PC-3 (cell line): ENCODE measurements at regions not wholly inside any gene's neighbourhood (a gene's known extent, or its start where the extent isn't known, plus 50 kb on each side); places are given as distances from the start of the nearest gene placed in this dataset.

Experiments used
- ATAC-seq: fragments of 200-7000 bp; cut with Tn5 transposase; 2 replicates; pipeline ENCODE4 v1.9.1; 2020; ENCODE audit warnings: mild to moderate bottlenecking, moderate library complexity
- BruUV-seq: library from RNA; stranded (reverse); fragments of 400-500 nt; replicated peaks from 2 replicates; lab custom pipeline; 2021; lab: Mats Ljungman, UMichigan
- CTCF ChIA-PET: fragments of 300-600 bp; sonication (Branson Sonifier 250); formaldehyde crosslinking; loops from one replicate; lab custom pipeline; 2022; ENCODE audit warnings: antibody characterized with exemption; lab: Charles Lee
- POLR2A ChIA-PET: fragments of 300-600 bp; sonication (Branson Sonifier 250); formaldehyde crosslinking; loops from one replicate; lab custom pipeline; 2022; ENCODE audit warnings: antibody characterized with exemption; ENCODE audit not compliant: unreplicated experiment; lab: Charles Lee
- DNase-seq: peaks from one replicate; pipeline ENCODE4 v3.0.0-alpha.2; 2015
- H2AFZ ChIP-seq: fragments of 300-600 bp; sonication (generic); 2 replicates; pipeline ENCODE4 v1.6.0; 2016; ENCODE audit warnings: antibody characterized with exemption, low read length
- H3F3A ChIP-seq: fragments of 300-600 bp; sonication (generic); one replicate; pipeline ENCODE4 v1.6.0; 2017; ENCODE audit warnings: antibody characterized with exemption, low read length, control low read depth, mild to moderate bottlenecking; ENCODE audit not compliant: unreplicated experiment
- H3K27ac ChIP-seq: fragments of 300-600 bp; sonication (generic); 2 replicates; pipeline ENCODE4 v1.5.1; 2016; ENCODE audit warnings: mild to moderate bottlenecking, low read length
- H3K27me3 ChIP-seq: fragments of 300-600 bp; sonication (generic); 2 replicates; pipeline ENCODE4 v1.6.1; 2016; ENCODE audit warnings: low read length, mixed read lengths
- H3K36me3 ChIP-seq: fragments of 300-600 bp; sonication (generic); 2 replicates; pipeline ENCODE4 v1.6.1; 2016; ENCODE audit warnings: low read depth, mixed run types, low read length, mixed read lengths
- H3K4me1 ChIP-seq: fragments of 300-600 bp; sonication (generic); 2 replicates; pipeline ENCODE4 v1.5.1; 2016; ENCODE audit warnings: low read length; ENCODE audit not compliant: insufficient read depth
- H3K4me2 ChIP-seq: fragments of 300-600 bp; sonication (generic); 2 replicates; pipeline ENCODE4 v1.6.0; 2016; ENCODE audit warnings: low read length
- H3K4me3 ChIP-seq: fragments of 300-600 bp; sonication (generic); 2 replicates; pipeline ENCODE4 v1.5.1; 2016; ENCODE audit warnings: mild to moderate bottlenecking, low read length, mixed read lengths
- H3K79me2 ChIP-seq: fragments of 300-600 bp; sonication (generic); 2 replicates; pipeline ENCODE4 v1.6.1; 2017; ENCODE audit warnings: low read length, mixed read lengths
- H3K9ac ChIP-seq: fragments of 300-600 bp; sonication (generic); 2 replicates; pipeline ENCODE4 v1.6.0; 2016; ENCODE audit warnings: mild to moderate bottlenecking, low read length
- H3K9me2 ChIP-seq: fragments of 300-600 bp; sonication (generic); replicated peaks from 2 replicates; pipeline ENCODE4 v1.6.1; 2016; ENCODE audit warnings: mixed run types, low read length, mixed read lengths
- H3K9me3 ChIP-seq: fragments of 300-600 bp; sonication (generic); 2 replicates; pipeline ENCODE4 v1.6.1; 2016; ENCODE audit warnings: low read length, mixed read lengths
- H4K20me1 ChIP-seq: fragments of 300-600 bp; sonication (generic); 2 replicates; pipeline ENCODE4 v1.6.1; 2016; ENCODE audit warnings: low read length, mixed read lengths
- CTCF ChIP-seq: fragments of 300-600 bp; sonication (generic); conservative IDR thresholded peaks from 2 replicates; pipeline ENCODE4 v1.5.1; 2017; ENCODE audit warnings: antibody characterized with exemption, low read depth, mild to moderate bottlenecking, low read length
- EZH2 ChIP-seq: fragments of 300-600 bp; sonication (generic); IDR thresholded peaks from one replicate; pipeline ENCODE4 v1.6.1; 2017; ENCODE audit warnings: antibody characterized with exemption, mild to moderate bottlenecking, low read length; ENCODE audit not compliant: unreplicated experiment
- EZH2phosphoT487 ChIP-seq: fragments of 300-600 bp; sonication (generic); IDR thresholded peaks from 2 replicates; pipeline ENCODE4 v1.6.1; 2018; ENCODE audit warnings: mild to moderate bottlenecking, antibody characterized with exemption, low read length, borderline replicate concordance
- intact Hi-C: fragments of 100-400 bp; cut with micrococcal nuclease; formaldehyde crosslinking; loops from 2 replicates; pipeline ENCODE4 v1.9.0; 2023

DNA sequence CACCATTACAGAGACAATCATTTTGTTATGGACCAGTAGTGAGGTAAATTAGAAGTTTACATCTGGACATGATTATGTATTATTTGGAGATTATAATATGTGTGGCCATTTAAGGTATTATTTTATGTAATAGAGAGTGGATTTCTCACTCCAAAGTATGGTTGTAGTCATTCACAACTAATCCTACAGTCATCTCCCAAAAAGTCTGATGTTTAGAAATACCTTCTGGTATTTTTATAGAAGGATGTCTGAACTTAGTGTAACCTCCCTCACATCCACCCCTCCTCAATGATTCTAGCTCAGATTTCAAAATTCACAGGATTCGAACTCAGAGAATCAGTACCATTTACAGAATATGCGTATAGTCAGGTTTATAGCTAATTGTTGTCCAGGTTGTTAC is 346.6 kb upstream of the MEIS2 start:
- no peaks in the 10 kb centered on the region for H3K9me2 ChIP-seq
- no peak overlapping the region for H3K9ac ChIP-seq
- no peak for ATAC-seq
- no peak overlapping the region for H3K4me3 ChIP-seq
- BruUV-seq: no TSS peak
- H3K36me3 ChIP-seq: no peaks in the 10 kb centered on the region
- no peak for TF ChIP-seq CTCF
- no peak for TF ChIP-seq EZH2phosphoT487
- no peak for TF ChIP-seq EZH2
- no peak overlapping the region for H3K27ac ChIP-seq
- H4K20me1 ChIP-seq: no peaks in the 10 kb centered on the region
- POLR2A ChIA-PET: no interaction called here
- no peak overlapping the region for H2AFZ ChIP-seq
- CTCF ChIA-PET: no interaction called here
- H3K79me2 ChIP-seq: no peaks in the 10 kb centered on the region
- no peak for DNase-seq
- no peaks in the 10 kb centered on the region for H3K9me3 ChIP-seq
- no peaks in the 10 kb centered on the region for H3K4me1 ChIP-seq
- intact Hi-C loops: no loop called here
- H3K27me3 ChIP-seq: peaks cover 10% of the 10 kb centered on the region; the same call in 1 of the 2 replicates
- no peaks in the 10 kb centered on the region for H3F3A ChIP-seq
- no peak overlapping the region for H3K4me2 ChIP-seq

DNA sequence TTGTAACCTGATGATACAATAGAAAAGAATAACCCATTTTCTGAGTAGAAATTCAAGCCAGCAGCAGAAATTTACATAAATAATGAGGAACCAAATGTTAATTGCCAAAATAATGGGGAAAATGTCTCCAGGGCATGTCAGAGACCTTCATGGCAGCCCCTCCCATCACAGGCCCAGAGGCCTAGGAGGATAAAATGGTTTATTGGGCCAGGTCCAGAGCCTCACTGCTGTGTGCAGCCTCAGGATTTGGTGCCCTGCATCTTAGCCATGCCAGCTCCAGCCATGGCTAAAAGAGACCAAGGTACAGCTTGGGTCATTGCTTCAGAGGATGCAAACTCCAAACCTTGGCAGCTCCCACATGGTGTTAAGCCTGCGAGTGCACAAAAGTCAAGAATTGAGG is 352.1 kb upstream of the MEIS2 start:
- intact Hi-C loops: no loop called here
- no peak overlapping the region for H2AFZ ChIP-seq
- H3K36me3 ChIP-seq: no peaks in the 10 kb centered on the region
- no peaks in the 10 kb centered on the region for H4K20me1 ChIP-seq
- no peak overlapping the region for H3K4me3 ChIP-seq
- BruUV-seq: no TSS peak
- no peaks in the 10 kb centered on the region for H3K9me2 ChIP-seq
- H3F3A ChIP-seq: no peaks in the 10 kb centered on the region
- H3K27me3 ChIP-seq: peaks cover 7% of the 10 kb centered on the region; the same call in 1 of the 2 replicates
- no peak overlapping the region for H3K27ac ChIP-seq
- H3K9me3 ChIP-seq: no peaks in the 10 kb centered on the region
- TF ChIP-seq EZH2: no peak
- no peak for TF ChIP-seq CTCF
- TF ChIP-seq EZH2phosphoT487: no peak
- no peaks in the 10 kb centered on the region for H3K4me1 ChIP-seq
- ChIA-PET POLR2A (no interaction called here), CTCF (no interaction called here)
- H3K79me2 ChIP-seq: no peaks in the 10 kb centered on the region
- DNase-seq: no peak
- ATAC-seq: no peak
- H3K9ac ChIP-seq: no peak overlapping the region
- no peak overlapping the region for H3K4me2 ChIP-seq

- H3K4me3 ChIP-seq: no peak overlapping the region
- no peak overlapping the region for H2AFZ ChIP-seq
- H3K79me2 ChIP-seq: no peaks in the 10 kb centered on the region
- TF ChIP-seq CTCF (no peak), EZH2phosphoT487 (no peak), EZH2 (no peak)
- no peaks in the 10 kb centered on the region for H3K9me3 ChIP-seq
- intact Hi-C loops: no loop called here
- no peaks in the 10 kb centered on the region for H3F3A ChIP-seq
- no peak overlapping the region for H3K9ac ChIP-seq
- H3K4me2 ChIP-seq: no peak overlapping the region
- H4K20me1 ChIP-seq: no peaks in the 10 kb centered on the region
- no peaks in the 10 kb centered on the region for H3K4me1 ChIP-seq
- no TSS peak for BruUV-seq
- no peak for ATAC-seq
- no peaks in the 10 kb centered on the region for H3K9me2 ChIP-seq
- no peak overlapping the region for H3K27ac ChIP-seq
- ChIA-PET POLR2A (no interaction called here), CTCF (no interaction called here)
- no peaks in the 10 kb centered on the region for H3K27me3 ChIP-seq
- no peak for DNase-seq
- H3K36me3 ChIP-seq: no peaks in the 10 kb centered on the region
These were observed 380.1 kb upstream of the MEIS2 start for GRCh38 chr15:37480482-37480881.
